GM18508 (cell line): ENCODE measurements at regions not wholly inside any gene's neighbourhood (a gene's known extent, or its start where the extent isn't known, plus 50 kb on each side); places are given as distances from the start of the nearest gene placed in this dataset.

Experiments
- ATAC-seq: cut with Tn5 transposase; IDR thresholded peaks from one replicate; pipeline ENCODE4 v1.9.1; 2021; ENCODE audit warnings: moderate number of reproducible peaks; ENCODE audit not compliant: insufficient read depth, unreplicated experiment

DNA sequence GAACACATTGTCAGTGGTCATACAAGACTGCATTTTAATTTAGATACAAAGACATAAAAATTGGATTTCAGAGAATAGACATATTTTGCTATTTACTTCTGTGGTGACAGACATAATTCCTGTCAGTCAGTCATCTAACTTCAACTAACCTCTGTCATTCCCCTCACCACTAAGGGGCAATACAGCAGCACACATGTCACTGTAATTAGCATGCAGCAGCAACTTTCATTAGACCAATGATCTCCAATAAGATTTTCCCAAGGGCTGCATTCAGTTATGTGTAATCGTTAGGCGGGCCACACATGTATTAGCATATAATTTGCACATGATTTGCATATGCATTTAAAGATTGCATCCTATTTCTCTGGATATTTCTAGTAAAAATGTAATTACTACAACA, 624.5 kb downstream of the NR4A2 start:
- ATAC-seq = no peak

DNA sequence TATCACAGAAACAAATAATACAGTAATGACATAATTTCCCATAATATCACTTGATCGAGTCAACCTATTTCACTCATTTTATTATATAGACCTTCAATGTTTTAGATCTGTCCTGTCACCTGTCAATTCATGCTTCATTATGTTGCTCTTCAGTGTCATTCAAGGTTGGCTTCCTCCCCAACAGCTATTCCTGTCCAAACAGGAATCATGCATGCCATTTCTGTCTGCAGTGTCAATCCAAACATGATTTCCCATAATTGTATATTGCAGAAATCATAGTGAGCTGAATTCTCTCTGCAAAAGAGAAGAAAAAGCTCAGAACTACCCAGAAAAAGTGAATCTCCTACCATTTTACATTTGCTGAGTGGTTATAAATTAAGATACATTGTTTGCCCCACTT, 628.6 kb downstream of the NR4A2 start:
- ATAC-seq = no peak

DNA sequence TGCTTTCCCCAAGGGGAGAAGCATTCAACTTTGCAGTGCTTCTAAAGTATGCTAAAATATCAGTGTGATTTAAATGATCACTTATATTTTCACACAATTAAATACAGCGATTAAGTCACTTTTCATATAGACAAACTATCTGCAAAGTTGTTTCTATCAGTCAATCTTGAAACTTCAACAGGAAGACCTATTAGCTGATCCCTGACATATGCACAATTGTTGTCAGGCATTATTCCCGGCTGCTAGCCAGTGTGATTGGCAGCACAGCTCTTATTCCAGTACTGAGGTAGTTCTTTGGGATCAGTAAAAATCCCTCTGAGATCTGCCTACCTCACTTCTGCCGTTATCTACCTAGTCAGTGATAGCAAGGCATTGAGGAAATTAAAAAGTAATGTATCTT, 629.5 kb downstream of the NR4A2 start:
- no peak for ATAC-seq

DNA sequence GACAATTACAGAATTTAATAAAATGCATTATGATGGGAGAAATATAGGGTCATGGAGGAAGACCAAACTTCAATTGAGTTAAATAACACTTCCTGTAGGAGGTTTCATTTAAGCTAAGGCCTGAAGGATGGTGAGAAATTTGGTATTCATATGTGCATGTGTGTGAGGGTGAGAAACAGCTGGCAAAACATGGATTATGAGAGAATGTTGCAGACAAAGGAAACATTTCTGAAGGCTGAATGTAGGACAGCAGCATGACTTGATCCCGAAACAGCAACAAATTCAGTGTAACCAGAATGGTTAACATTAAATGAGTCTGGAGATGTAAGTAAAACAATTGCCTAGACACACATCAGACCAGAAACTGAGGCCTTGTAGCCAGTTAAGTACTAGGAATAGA, 630.8 kb downstream of the NR4A2 start:
- no peak for ATAC-seq

DNA sequence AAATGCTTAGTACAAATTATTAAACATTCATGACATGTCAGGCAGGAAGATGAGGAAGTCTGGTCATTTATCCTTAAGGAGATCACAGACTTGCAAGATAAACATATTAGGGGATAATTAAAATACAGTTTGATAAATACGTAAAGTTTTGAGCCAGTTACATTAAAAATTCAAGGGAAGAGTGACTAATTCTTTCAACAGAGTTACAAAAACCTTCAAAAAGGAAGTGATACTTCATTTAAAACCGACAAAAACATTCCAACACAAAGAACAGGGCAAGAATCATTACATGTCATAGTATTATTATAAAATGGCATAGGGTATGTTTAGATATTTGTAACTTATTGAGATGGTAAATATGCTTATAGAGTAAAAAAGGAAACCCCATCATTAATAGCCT, 636.0 kb downstream of the NR4A2 start:
- no peak for ATAC-seq

DNA sequence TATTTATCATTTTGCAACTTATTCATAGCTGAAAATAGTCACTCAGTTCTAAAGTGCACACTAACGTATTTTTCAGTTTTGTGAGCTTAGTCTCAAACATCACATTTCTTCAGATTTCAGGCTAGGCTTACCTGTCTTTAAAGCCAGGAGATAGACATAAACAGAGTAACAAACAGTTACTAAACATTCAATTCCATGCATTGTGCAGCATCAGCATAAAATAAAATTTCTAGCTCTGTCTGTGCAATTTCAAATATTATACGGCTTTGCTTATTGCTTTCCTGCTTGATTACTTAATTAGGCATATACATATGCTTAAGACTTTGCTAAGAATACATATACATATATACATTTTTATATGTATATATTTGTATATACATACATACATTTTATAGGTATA, 637.0 kb downstream of the NR4A2 start:
- ATAC-seq = no peak

DNA sequence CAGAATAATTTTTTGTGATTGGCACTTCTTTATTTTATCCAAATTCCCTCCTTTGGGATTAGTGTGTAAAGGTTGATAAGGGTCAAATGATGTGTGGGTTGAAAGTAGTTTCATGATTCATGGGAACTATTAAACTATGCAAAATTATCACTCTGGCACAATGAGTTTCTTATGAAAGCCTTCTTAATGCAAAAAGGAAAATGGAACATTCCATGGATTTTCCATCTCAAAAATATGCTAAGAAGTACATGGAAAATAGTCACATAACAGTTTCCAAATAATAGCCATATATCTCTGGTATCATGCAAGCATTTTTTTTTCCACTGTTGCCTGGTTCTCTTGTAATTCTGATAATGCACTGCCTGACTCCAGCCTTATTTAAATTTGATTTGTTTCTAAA, 639.7 kb downstream of the NR4A2 start:
- ATAC-seq = no peak

DNA sequence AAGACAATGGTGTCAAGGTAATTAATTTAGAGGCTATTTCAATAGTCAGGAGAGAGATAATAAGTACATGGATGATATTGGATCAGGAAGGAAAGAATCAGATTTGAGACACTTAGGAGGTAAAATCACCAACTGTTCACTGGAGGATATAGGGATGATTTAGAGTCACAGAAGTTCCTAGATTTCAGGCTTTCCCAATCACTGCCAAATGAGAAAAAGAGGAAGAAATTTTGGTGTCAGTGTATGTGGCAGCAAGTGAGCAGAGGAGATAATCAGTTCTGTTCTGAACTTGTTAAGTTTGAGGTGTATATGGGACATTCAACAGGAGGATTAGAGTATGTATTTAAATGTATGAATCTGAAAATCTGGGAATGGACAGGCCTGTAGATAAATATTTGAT, 640.4 kb downstream of the NR4A2 start:
- ATAC-seq = no peak

DNA sequence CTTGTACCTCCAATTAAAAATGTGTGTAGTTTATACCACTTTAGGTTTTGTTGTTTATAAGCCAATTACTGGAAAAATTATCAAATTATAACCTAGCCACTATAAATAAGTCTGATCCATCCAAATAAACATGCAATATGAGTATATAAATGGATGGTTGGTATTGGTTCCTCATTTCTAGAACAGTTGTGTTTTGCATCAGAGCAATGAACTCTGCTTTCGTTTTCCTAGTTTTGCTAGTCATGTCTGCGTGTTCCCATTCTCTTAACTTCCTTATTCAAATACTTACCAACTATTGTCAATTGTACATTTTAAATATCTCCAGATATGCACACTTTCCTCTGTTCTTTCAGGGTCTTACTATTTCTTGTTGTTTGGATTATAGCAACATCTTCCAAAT, 641.7 kb downstream of the NR4A2 start:
- ATAC-seq = peak; percentile 86

DNA sequence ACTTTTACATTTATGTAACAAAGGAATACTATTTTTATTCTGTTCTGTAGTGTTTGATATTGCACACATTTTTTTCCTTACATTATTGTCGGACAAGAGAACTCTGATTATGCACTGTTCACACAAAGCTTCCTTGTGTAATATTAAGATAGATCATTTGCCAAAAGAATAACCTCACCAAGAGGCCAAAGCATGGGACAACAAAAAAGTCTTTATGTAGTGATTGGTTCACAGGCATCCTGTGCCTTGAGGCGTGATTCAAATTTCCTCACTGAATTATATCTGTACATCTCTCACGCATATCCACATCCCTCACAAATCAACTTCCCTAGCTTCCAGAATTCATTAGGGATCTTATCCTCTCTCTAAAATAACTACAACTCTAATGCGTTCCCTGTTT, 642.7 kb downstream of the NR4A2 start:
- no peak for ATAC-seq

DNA sequence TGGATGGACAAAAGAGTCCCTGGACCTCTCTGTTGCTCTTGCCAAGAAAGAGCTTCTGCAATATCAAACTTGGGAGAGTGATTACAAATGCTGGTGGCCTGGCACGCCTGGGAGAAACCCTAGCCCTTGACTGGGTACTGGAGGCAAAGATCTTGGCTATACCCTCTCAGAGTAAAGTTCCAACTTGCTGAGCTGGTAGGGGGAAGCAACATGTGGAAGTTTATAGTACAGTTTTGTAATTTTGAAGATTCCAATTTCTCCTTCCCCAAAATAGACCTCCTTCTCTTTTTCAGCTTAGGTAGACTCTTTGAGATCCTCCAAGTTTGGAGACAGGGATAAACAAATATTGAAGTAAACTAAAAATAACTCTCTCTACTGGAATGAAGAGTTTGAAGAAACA, 645.3 kb downstream of the NR4A2 start:
- no peak for ATAC-seq

DNA sequence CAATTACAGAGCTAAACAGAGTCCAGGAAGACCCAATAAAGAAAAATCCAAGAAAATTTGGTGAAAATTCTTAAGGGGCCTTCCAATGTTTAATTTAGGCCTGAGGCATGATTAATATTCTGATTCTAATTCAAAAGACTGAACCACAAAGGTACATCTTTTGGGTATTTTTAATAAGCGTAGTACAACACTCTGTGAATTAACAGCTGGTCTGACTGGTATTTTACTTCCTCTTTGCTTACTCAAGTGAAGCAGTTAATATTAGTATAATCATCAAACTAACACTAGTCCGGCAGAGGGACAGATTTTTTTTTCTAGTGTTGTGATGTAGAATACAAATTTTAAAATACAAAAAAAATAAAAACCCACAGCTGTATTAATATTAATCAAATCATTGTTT, 652.9 kb downstream of the NR4A2 start:
- ATAC-seq = no peak

DNA sequence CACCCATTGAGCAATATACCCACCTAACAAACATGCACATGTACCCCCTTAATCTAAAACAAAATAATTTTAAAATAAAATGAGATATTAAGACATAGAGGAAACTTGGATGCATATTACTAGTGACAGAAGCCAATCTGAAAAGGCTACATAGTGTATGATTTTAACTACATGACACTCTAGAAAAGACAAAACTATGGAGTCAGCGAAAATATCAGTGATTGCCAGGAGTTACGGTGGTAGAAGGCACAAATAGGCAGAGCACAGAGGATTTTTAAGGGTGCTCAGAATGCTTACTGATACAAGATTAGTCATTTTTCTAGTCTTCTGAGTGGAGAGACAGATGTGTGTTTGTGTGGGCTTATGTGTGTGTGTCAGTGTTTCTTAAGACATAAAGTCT, 656.6 kb downstream of the NR4A2 start:
- no peak for ATAC-seq

DNA sequence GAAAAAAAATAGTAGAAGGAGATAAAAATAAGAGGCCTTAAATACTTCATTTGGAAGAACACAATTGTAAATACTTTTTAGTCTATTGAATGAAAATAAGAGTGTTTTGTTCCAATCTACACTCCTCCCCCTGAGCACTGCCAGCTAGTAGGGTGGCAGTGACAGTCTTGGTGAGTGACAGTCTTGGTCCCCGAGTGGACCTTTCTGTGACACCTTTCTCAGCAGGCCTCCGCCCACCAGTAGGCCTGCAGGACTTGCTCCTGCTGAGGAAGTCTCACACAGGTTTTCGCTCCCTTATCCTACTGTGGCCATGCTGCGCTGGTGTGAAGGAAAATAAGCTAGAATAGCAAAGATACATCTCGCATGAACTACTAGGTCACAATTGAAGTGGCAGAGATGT, 666.8 kb downstream of the NR4A2 start:
- ATAC-seq = no peak

DNA sequence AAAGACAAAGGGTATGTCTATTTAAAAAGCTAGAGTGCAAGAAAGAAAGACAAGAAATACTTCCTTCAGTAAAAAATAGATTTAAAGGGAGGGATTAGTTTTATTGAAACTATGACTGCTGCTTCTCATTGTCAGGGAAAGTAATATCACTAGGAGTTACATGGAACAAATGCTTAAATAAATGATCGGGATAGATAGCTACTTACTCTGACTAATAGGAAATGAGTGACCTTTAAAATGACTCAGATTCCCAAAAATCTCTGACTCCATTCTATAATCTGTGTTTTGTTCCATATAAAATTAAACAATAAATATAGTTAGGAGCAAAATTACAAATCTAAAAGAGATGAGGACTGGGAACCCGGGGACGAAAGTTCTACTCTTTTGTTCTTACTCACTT, 669.3 kb downstream of the NR4A2 start:
- ATAC-seq = no peak

DNA sequence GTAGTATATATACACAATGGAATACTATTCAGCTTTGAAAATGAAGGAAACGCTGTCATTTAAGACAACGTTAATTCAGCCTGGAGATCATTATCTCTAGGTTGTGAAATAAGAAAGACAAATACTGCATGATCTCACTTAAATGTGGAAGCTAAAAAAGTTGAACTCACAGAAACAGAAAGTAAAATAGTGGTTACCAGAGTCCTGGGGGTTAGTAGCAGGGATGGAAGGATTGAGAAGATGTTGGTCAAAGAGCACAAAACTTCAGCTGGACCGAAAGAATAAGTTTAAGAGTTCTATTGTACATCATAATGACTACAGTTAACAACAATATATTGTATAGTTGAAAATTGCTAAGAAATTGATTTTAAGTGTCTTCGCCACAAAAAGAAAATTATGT, 670.3 kb downstream of the NR4A2 start:
- ATAC-seq = no peak

DNA sequence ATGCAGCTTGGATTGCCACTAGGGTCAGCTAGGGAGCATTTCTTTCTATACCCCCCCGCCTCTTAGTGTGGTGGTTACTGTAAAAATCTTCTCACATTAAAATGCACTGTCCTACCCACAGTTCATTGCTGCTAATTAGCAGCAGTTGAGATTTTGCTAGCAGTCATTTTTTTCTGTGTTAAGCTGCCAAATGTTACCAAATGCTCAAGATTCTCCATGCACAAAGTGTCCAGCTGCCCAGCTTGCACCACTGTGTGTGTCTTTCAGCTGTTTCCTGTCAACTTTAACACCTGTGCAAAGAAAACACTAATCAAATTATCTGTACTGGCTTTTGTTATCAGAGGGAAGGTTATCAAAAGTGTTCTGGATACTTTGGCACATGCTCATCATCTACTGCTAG, 679.3 kb downstream of the NR4A2 start:
- no peak for ATAC-seq

DNA sequence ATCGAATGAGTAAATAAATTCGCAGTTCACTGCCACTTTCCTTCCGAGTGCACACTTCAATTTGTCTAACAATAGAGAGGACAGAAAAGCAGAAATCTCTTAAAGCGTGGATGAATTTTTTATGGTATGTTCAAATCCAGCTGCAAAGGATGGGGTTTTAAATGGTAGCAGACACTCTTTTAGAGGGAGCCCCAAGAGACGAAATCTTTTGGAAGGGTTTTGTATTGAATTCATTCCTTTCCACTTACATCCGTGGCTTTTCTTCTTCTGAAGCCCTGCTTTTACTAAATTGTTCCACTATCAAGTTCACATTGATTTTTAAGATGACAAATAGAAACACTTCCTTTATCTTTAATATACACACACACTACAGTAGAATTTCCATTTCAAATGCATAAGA, 680.7 kb downstream of the NR4A2 start:
- ATAC-seq = no peak

DNA sequence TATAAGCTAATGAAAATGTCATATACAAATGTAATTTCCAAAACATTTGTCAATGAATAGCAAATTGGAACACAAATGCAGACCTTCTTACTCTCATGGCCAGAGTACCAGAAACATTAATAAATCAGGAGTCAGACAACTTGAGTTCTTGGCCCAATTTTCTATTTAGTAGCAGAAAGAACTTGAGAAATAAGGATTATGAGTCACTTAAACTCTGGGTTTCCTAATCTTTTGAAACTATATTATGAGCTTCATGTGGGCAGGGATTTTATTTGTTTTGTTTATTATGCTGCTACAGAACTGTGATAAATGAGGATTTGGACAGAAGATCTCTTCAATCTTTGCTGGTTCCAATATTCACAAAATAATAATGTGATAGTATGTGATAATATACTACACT, 686.7 kb downstream of the NR4A2 start:
- ATAC-seq = no peak

DNA sequence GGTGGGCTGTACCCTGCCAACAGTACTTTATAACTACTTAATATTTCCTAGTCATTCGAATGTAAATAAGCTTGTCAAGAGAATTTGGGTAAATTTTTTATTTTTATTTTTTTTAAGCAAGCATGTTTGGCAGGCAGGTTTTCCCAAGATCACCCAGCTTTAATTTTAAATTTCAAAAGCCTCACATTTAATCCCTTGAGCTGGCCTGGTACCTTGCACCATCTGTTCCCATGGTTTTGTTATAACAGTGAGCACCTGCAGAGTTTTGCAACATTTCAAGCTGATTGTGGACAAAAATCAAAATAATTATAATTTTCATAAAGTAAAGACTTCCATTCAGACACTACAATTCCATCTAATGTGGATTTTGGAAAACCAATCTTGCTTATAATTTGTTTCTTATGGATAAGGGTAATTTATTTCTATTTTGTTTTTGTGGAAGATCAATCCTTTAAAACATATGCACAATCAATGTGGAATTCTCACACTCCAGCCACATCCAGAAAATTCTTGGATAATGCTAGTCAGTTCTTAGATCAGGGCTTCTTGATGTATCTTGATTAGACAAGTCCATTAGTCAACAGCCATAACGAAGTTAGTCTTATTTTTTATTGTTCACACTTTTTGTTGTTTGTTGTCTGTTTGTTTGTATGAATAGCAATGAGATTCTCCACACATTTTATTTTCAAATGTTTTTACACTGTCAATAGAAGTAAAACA, 689.3 kb downstream of the NR4A2 start:
- no peak for ATAC-seq

DNA sequence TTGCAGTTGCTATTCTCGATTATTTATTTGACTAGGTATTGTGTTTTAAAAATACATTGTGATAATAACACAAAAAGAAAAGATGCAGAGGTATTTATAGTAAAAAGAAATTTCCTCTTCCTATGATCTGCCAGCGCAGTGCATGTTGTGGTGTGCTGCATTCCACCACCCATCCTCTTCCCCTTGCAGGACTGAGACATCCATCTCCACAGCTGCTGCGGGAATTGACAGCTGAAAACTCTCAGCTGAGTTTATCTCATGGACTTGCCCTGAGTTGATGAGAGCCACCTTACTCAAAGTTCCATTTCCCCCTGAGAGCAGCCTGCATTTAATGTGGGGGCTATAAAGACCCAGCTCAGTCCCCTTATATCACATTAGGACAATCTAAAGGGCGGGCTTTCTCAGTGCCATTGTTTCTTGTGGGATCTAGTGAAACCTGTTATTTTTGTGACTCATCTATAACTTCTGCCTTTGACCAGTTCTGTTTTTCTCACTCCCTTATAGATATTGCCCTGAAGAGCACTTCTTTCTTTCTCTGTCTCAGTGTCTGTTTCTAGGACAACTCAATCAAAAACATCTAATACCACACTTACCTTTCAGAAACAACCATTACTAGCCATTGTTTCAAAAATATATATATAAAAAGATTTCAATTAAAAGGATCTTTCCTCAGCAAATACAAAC, 698.5 kb downstream of the NR4A2 start:
- ATAC-seq = no peak
